Smooth muscle cell (in vitro differentiated cells): ENCODE measurements at regions not wholly inside any gene's neighbourhood (a gene's known extent, or its start where the extent isn't known, plus 50 kb on each side); places are given as distances from the start of the nearest gene placed in this dataset.

Experiments used
- DNase-seq: peaks from one replicate; lab custom pipeline; 2025; ENCODE audit not compliant: unreplicated experiment; lab: John Stamatoyannopoulos, UW
- H2AFZ ChIP-seq: fragments of 200-600 bp; sonication (generic); 2 replicates; pipeline ENCODE4 v1.6.0; 2016; ENCODE audit warnings: antibody characterized with exemption, low read depth, mild to moderate bottlenecking
- H3F3A ChIP-seq: fragments of 200-600 bp; sonication (generic); 2 replicates; pipeline ENCODE4 v1.6.0; 2017; ENCODE audit warnings: antibody characterized with exemption, low read depth
- H3K27ac ChIP-seq: fragments of 200-600 bp; sonication (generic); 2 replicates; pipeline ENCODE4 v1.5.1; 2016; ENCODE audit warnings: low read depth, mild to moderate bottlenecking
- H3K27me3 ChIP-seq: fragments of 200-600 bp; sonication (generic); 2 replicates; pipeline ENCODE4 v1.6.1; 2016; ENCODE audit warnings: low read depth, mild to moderate bottlenecking
- H3K36me3 ChIP-seq: fragments of 200-600 bp; sonication (generic); 2 replicates; pipeline ENCODE4 v1.5.1; 2016; ENCODE audit warnings: low read depth
- H3K4me1 ChIP-seq: fragments of 200-600 bp; sonication (generic); 2 replicates; pipeline ENCODE4 v1.5.1; 2016; ENCODE audit warnings: low read depth
- H3K4me2 ChIP-seq: fragments of 200-600 bp; sonication (generic); 2 replicates; pipeline ENCODE4 v1.6.0; 2016; ENCODE audit warnings: mild to moderate bottlenecking
- H3K4me3 ChIP-seq: fragments of 200-600 bp; sonication (generic); 2 replicates; pipeline ENCODE4 v1.5.1; 2016; ENCODE audit warnings: mild to moderate bottlenecking
- H3K79me2 ChIP-seq: fragments of 200-600 bp; sonication (generic); 2 replicates; pipeline ENCODE4 v1.6.0; 2016; ENCODE audit warnings: low read depth, mild to moderate bottlenecking
- H3K9ac ChIP-seq: fragments of 200-600 bp; sonication (generic); 2 replicates; pipeline ENCODE4 v1.6.0; 2016; ENCODE audit warnings: low read depth
- H3K9me3 ChIP-seq: fragments of 200-600 bp; sonication (generic); replicated peaks from 2 replicates; pipeline ENCODE4 v1.5.1; 2016; ENCODE audit warnings: low read depth
- H4K20me1 ChIP-seq: fragments of 200-600 bp; sonication (generic); 2 replicates; pipeline ENCODE4 v1.6.0; 2016; ENCODE audit warnings: low read depth
- CTCF ChIP-seq: fragments of 200-600 bp; sonication (generic); IDR thresholded peaks from 2 replicates; pipeline ENCODE4 v1.5.1; 2017; ENCODE audit warnings: borderline replicate concordance, mild to moderate bottlenecking, antibody characterized with exemption; ENCODE audit not compliant: insufficient read depth, poor library complexity, severe bottlenecking
- WGBS: methylation state at CpG from one replicate; pipeline ENCODE4 v1.1.7; 2016; ENCODE audit warnings: low lambda C conversion rate; 5-methylcytosine and 5-hydroxymethylcytosine counted together

GRCh38 chr2:56580242-56580641, 396.5 kb downstream of the CCDC85A start:
- no peaks in the 10 kb centered on the region for H3K27me3 ChIP-seq
- no peaks in the 10 kb centered on the region for H3K4me1 ChIP-seq
- TF ChIP-seq CTCF, result no peak
- no peak overlapping the region for H3K27ac ChIP-seq
- H3K79me2 ChIP-seq, result no peaks in the 10 kb centered on the region
- H3K4me2 ChIP-seq, result no peak overlapping the region
- no peaks in the 10 kb centered on the region for H3F3A ChIP-seq
- H3K36me3 ChIP-seq, result no peaks in the 10 kb centered on the region
- H4K20me1 ChIP-seq, result no peaks in the 10 kb centered on the region
- H3K9me3 ChIP-seq, result no peaks in the 10 kb centered on the region
- no peak for DNase-seq
- no peak overlapping the region for H2AFZ ChIP-seq
- no peak overlapping the region for H3K9ac ChIP-seq
- no peak overlapping the region for H3K4me3 ChIP-seq

- H3K4me2 ChIP-seq, result no peak overlapping the region
- no peak overlapping the region for H2AFZ ChIP-seq
- DNase-seq, result no peak
- H3K79me2 ChIP-seq, result no peaks in the 10 kb centered on the region
- no peak for TF ChIP-seq CTCF
- H4K20me1 ChIP-seq, result no peaks in the 10 kb centered on the region
- 90% methylated on average over 1 of the region's 1 CpG for WGBS
- H3K9me3 ChIP-seq, result no peaks in the 10 kb centered on the region
- H3K4me3 ChIP-seq, result no peak overlapping the region
- no peak overlapping the region for H3K27ac ChIP-seq
- no peaks in the 10 kb centered on the region for H3F3A ChIP-seq
- no peak overlapping the region for H3K9ac ChIP-seq
- no peaks in the 10 kb centered on the region for H3K36me3 ChIP-seq
- no peaks in the 10 kb centered on the region for H3K4me1 ChIP-seq
- H3K27me3 ChIP-seq, result no peaks in the 10 kb centered on the region
These were observed 398.8 kb downstream of the CCDC85A start for GRCh38 chr2:56582570-56582969.

- TF ChIP-seq CTCF, result no peak
- Histone ChIP-seq H3K27me3 (no peaks in the 10 kb centered on the region), H3K4me2 (no peak overlapping the region), H3K9me3 (no peaks in the 10 kb centered on the region), H3K27ac (no peak overlapping the region), H2AFZ (no peak overlapping the region), H3K79me2 (no peaks in the 10 kb centered on the region), H3K9ac (no peak overlapping the region), H4K20me1 (no peaks in the 10 kb centered on the region), H3K36me3 (no peaks in the 10 kb centered on the region), H3F3A (no peaks in the 10 kb centered on the region), H3K4me3 (no peak overlapping the region), H3K4me1 (no peaks in the 10 kb centered on the region)
- DNase-seq, result no peak
- WGBS, result 79% methylated on average over 1 of the region's 1 CpG
These were observed 400.1 kb downstream of the CCDC85A start for GRCh38 chr2:56583796-56584315.

GRCh38 chr2:56587456-56587855, 403.7 kb downstream of the CCDC85A start:
- no peaks in the 10 kb centered on the region for H3K79me2 ChIP-seq
- no peak for DNase-seq
- no peak overlapping the region for H2AFZ ChIP-seq
- no peak overlapping the region for H3K27ac ChIP-seq
- H3F3A ChIP-seq, result no peaks in the 10 kb centered on the region
- no peak overlapping the region for H3K9ac ChIP-seq
- no peaks in the 10 kb centered on the region for H4K20me1 ChIP-seq
- H3K4me1 ChIP-seq, result no peaks in the 10 kb centered on the region
- no peaks in the 10 kb centered on the region for H3K36me3 ChIP-seq
- WGBS, result 88% methylated on average over 1 of the region's 1 CpG
- no peak overlapping the region for H3K4me2 ChIP-seq
- H3K9me3 ChIP-seq, result no peaks in the 10 kb centered on the region
- H3K27me3 ChIP-seq, result no peaks in the 10 kb centered on the region
- no peak overlapping the region for H3K4me3 ChIP-seq
- no peak for TF ChIP-seq CTCF
